ACHN (cell line): ENCODE measurements at regions not wholly inside any gene's neighbourhood (a gene's known extent, or its start where the extent isn't known, plus 50 kb on each side); places are given as distances from the start of the nearest gene placed in this dataset.
"Not testable (repeated sequence)": the region's sequence is repeated elsewhere in the genome, so short reads cannot be mapped to it uniquely, and the experiment has no call there.

Experiments used
- DNase-seq: peaks from one replicate; pipeline ENCODE4 v3.0.0-alpha.2; 2015
- in situ Hi-C: cut with HindIII; loops from 2 replicates; pipeline ENCODE4 v1.10.0; 2017; ENCODE audit warnings: low sequenced_read_pairs, low pct_ligation_motif_present, low pct_unique_long_range_greater_than_20kb

DNA sequence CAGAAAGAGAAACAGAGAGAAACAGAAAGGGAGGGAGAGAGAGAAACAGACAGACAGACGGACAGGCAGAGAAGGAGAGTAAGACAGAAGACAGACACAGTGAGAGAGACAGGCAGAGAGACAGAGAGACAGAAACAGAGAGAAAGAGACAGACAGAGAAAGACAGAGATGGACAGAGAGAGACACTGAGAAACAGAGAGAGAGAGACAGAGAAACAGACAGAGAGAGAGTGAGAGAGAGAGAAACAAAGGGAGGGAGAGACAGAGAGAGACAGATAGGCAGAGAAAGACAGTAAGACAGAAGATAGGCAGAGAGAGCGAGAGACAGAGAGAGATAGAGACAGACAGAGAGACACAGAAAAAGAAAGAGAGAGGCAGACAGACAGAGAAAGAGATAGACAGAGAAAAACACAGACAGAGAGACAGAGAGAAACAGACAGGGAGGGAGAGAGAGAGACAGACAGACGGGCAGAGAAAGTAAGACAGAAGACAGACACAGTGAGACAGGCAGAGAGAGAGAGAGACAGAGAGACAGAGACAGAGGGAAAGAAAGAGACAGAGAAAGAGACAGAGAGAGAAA is 753.4 kb upstream of the DEFB115 start:
- no peak for DNase-seq
- in situ Hi-C loops = no loop called here

DNA sequence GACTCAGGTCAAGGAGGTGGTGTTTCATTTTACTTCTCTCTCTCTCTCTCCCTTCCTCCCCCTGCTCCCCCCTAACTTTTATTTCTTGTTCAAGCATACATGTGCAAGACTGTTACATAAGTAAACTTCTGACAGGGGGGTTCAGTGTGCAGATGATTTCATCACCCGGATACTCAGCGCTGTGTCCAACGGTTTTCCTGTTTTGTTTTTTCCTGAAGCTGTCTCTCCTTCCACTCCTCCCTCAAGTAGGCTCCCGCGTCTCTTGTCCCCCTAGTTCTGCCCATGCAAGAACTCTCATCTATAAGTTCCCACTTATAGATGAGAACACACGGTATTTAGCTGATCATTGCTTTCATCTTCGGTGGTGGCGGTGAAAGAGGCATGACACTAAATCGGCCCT is 751.9 kb upstream of the DEFB115 start:
- DNase-seq = no peak
- in situ Hi-C loops = no loop called here

DNA sequence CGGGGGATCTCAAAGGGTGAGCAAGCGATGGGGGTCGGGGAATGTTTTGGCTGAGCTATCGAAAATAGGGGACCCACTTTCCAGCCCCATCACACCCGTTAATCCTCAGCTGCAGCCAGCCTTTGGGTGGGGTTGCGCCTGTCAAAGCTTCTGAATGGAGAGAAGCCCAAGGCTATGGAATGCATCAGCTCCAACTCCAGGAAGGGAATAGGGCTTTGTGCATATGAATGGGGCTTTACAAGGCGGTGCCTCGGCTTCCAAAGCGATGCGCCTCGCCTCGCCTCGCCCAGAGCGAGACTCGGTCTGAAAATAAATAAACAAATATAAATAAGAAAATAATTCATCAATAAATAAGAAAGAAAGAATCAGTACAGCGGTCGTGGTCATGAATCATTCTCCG is 751.4 kb upstream of the DEFB115 start:
- DNase-seq = no peak
- in situ Hi-C loops = no loop called here

DNA sequence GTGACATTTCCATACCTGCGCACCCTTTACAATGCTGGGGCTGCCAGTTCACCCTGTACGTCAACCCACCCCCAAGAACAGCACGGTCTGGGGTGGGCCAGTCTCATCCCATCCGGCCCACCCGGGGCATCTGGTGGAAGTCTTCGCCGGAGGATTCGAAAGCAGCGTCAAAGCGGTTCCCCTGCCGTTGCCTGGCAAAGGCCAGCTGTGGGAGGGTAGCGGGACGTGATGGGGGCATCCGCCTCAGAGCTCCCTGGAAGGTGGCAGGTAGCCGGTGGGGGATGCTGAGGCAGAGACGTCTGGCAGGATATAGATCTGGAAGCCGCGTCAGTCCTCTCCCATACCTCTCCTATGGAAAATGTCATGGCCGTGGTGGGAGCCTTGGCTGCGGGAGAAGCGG is 749.1 kb upstream of the DEFB115 start:
- in situ Hi-C loops, DNase-seq: not testable (repeated sequence)

DNA sequence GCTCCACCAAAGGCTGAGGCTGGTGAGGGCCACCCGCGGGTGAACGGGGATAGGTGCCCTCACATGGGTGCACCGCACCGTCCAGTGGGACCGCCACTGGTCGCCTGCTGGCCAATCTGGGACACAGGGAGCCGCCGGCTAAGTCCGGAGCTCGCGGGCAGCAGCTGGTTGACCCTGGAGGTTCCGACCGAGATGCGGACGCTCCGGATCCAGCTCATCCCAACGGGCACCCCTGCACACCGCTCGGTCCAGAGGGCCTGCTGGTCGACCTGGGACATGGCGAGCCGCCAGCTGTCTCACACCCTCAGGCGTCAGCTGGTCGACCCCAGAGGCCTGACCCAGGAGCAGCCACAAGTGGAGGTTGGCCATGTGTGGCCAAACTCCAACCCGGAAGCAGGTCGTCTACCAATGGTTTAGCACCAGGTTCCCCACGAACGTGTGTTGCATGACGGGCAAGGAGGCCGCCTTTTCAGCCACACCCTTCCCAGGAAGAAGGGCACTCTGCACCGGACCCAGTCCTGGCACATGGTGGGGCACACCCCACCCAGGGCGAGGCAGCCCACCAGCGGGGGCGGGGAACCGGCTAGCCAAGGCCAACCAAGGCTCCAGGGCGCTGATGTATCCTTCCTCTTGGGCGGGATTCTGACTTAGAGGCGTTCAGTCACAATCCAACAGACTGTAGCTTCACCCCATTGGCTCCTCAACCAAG is 746.0 kb upstream of the DEFB115 start:
- DNase-seq = no peak
- in situ Hi-C loops = no loop called here

DNA sequence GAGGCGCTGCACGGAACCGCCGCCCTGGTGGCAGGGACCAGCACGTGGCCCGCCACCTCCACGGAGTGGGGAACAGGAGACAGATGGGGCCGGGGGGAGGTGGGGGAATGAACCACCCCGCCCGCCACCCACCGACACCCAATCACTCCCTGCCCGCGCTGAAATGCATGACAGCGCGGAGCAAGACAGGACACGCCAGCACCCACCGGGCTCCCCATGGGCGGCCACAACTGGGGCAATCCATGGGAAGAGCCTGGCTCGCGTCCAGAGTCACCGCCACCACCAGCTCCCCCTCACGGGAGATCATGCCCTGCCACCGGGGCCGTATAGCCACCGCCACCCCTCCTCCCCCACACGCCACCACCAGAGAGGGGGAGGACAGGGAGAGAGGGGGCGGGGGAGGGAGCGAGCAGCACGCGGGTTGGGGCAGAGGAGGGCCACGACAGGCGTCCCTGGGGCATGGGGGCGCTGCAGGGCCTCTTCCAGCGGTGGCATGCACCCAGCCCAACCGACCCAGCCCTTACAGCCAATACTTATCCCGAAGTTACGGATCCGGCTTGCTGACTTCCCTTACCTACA is 744.3 kb upstream of the DEFB115 start:
- no peak for DNase-seq
- in situ Hi-C loops = no loop called here

DNA sequence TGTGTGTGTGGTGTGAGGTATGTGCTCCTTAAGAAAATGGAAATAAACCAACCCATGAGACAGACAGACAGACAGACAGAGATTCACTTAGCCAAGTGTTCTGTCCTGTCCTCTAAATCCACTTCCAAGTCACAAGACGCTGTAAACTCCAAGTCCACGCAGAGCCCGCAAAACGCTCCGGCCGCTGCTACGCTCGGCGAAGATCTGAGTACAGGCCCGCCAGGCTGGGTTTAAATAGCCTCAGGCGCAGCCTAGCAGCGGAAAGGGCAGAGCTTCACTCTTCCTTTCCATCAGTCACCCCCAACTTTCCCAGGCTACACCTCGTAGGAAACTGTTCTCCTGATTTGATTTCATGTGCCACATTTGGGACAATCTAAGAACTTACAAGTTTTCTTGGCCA is 741.5 kb upstream of the DEFB115 start:
- DNase-seq, in situ Hi-C loops: not testable (repeated sequence)

DNA sequence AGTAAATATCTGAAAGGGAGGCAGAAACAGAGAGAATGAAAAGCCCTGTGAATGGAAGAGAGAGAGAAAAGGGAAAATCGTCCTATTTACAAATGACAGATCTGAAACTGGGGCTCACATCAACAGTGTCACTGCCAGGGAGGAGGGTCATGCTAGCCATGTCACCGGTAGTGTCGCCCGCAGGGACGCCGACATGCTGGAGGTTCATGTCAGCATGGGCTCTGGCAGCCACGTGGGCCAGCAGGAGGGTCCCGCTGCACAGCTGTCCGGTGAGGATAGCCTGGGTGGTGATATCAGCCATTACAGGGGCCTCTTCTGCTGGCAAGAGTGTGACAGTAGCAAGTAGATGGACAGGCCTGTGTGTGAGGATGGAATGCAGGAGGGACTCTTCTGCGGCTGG is 738.6 kb upstream of the DEFB115 start:
- in situ Hi-C loops = not testable (repeated sequence)

DNA sequence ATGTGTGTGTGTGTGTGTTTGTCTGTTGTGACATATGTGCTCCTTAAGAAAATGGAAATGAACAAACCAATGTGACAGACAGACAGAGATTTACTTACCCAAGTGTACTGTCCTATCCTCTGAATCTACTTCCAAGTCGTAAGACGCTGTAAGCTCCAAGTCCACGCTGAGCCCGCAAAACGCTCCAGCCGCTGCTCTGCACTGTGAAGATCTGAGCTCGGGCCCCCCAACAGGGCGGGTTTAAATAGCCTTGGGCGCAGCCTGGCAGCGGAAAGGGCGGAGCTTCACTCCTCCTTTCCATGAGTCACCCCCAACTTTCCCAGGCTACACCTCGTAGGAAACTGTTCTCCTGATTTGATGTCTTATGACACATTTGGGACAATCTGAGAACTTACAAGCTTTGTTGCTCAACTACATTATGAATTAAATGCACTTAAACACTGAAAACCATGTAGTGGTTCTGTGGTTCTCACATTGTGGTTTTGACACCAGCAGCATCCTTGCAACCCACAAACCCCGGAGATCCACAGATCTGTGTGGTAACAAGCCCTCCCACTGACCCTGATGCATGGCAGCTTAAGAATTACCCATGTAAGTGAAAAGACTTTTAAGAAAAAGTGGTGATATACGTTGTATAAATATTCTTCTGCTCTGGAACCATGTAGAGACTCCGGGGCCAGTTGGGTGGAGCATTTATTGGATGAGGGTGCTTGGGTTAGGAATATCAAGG is 735.6 kb upstream of the DEFB115 start:
- in situ Hi-C loops = not testable (repeated sequence)

More for the DNA sequence above, 738.6 kb upstream of the DEFB115 start:
- DNase-seq = not testable (repeated sequence)

DNA sequence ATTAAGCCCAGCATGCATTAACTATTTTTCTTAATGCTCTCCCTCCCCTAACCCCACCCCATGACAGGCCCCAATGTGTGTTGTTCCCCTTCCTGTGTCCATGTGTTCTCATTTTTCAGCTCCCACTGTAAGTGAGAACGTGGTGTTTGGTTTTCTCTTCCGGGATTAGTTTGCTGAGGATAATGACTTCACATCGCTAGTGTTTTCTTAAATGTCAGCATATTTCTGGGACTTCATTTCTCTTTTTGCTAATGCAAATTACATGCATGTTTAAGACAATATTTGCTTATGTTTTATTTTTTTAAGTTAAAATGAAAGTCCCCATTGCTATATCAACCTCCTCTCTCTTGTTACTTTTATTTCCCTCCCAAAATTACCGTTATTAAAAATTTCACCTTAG is 733.3 kb upstream of the DEFB115 start:
- DNase-seq, in situ Hi-C loops: not testable (repeated sequence)

More for the DNA sequence above, 735.6 kb upstream of the DEFB115 start:
- DNase-seq = not testable (repeated sequence)

DNA sequence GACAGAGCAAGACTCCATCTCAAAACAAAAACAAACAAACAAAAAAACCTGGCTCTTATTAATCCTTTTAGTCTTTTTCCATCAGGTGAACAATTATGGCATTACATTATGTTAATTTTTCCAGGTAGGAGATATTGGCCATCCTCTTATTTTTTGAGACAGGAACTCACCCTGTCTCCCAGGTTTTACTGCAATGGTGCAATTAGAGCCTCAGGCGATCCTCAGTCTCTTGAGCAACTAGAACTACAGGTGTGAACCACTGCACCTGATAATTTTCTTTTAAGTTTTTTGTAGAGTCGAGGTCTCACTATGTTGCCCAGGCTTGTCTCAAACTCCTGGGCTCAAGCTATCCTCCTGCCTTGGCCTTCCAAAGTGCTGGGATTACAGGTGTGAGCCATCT is 732.7 kb upstream of the DEFB115 start:
- in situ Hi-C loops, DNase-seq: not testable (repeated sequence)

DNA sequence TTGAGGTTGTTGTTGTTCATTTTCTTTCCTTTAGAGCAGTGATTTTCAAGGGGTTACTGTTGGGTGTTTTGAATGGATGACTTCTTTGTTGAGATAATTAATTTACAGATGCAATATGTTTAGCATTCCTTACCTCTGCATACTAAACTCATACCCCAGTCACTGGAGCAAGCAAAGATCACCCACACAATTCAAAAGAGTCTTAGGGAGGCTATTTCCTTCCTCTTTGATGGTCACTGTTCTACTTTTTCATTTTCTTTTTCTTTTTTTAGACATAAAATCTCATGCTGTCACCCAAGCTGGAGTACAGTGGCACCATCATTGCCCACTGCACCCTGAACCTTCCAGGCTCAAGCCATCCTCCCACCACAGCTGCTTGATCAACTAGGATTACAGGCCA is 723.8 kb upstream of the DEFB115 start:
- in situ Hi-C loops, DNase-seq: not testable (repeated sequence)

DNA sequence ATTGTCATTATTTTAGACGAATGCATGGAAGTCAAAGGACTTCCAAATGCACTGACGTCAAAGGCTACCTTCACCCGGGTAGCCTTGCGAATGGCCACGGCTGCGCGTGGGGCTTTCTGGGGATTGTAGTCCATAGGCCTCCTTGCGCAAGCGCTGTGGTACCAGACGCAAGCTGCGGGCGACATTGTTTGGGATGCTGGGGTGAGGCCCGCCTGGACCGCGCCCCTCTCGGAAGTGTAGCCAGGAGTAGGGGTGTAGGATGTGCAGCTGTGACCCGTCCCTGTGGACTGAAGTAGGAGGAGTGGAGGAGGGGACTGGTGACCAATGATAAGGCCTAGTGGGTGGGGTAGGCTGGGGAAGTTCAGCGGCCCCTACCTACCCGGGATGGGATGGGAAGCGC is 720.0 kb upstream of the DEFB115 start:
- in situ Hi-C loops = not testable (repeated sequence)
- DNase-seq = peak; percentile 81

DNA sequence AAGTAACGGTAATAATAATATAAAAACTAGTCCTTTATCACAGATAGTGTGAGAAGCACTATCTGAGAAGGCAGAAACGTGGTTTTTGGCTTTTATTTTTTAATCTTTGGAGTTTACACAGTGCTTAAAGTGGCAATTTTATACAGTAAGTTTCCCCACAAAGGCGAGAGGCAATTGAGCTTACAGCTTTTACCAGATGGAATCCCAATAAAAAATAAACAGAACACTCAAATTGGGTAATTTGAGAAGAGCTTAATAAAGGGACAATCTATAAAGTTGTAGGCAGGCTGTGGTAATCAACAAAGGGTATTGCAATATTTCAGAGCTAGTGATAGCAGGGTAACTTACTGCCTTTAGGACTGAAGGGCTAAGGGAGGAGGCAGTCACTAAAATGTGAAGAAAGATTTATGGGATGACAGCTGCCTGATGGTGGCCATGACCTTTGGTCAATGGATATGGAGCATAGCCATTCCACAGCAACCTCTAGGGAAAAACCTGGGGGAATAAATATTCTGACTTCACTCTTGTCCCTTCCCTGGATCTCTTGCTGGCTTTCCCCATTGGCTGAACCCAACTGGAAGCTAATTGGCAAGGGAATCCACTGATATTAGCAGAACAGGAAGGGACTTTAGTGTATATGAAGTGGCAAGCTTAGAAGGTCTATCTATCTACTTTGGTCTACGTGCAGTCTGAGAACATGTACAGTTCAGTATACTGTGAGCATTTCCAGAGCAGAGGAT is 717.0 kb upstream of the DEFB115 start:
- in situ Hi-C loops, DNase-seq: not testable (repeated sequence)

DNA sequence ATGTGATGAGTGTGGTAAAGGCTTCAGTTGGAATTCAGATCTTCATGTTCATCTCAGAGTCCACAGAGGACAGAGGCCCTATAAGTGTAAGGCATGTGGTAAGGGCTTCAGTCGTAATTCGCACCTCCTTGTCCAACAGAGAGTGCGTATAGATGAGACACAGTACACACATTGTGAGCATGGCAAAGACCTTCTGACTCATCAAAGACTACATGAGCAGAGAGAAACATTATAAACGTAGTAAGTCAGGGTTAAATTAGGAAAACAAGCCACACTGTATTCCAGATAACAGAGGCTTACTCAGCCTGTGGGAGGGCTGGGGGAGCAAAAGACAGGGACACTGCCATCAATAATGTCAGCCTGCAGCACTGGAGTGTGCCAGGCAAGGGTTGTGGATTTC is 706.2 kb upstream of the DEFB115 start:
- in situ Hi-C loops, DNase-seq: not testable (repeated sequence)

DNA sequence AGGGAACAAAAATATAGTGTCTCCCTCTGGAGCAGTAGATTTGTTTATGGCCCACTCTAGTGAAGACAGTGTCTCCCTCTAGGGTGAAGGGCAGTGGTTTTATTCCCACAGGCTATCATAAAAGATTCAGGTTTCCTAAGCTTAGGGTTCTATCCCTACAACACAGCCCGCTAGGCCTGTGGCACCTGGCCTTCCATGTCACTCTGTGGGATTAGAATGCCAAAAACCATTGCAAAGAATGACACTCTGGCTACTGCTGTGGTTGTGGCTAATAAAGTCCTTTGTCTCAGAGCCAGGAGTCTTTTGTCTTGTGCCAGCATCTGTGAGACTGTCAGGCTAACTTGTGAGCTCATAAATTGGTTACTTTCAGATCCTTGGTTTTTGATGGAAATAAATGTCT is 700.7 kb upstream of the DEFB115 start:
- in situ Hi-C loops = not testable (repeated sequence)

DNA sequence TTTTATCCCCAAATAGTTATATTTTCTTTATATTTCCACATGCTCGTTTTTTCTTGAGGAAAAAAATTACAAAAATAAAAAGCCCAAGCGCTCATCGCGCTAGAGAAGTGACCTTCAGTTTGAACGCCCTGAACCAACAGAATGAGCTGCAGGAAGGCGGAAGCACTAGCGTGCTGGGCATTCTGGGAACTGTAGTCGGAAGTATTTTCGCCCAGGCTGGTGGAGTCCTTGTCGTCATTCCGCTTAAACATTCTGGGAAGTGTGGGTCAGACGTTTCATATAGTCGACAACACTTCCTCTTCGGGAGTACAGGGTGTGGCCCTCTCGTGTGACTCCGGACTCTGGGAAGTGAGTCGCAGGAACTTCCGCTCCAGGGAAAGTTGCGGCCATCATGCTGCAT is 692.4 kb upstream of the DEFB115 start:
- in situ Hi-C loops, DNase-seq: not testable (repeated sequence)

More for the DNA sequence above, 700.7 kb upstream of the DEFB115 start:
- DNase-seq = not testable (repeated sequence)

DNA sequence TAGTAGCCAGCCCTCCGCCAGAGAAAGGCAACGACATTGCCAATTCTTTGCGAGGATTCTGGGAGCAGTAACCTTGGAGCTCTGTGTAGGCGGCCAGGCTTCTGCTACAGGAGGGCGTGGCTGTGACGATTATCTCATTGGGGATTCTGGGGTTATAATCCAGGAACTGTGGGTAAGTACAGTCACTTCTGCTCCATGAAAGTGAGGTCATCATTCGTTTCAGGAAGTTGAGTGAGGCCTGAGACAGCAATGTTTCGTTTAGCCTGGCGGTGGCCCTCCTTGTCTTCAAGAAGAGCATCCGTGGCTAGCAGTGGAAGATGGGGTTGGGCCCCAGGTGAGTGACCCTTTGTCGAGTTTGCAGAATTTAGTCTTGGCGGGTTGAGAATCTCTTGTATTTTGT is 687.6 kb upstream of the DEFB115 start:
- in situ Hi-C loops, DNase-seq: not testable (repeated sequence)
